OCI-LY1 (cell line): ENCODE measurements at regions not wholly inside any gene's neighbourhood (a gene's known extent, or its start where the extent isn't known, plus 50 kb on each side); places are given as distances from the start of the nearest gene placed in this dataset.

ENCODE experiments used
- H2AFZ ChIP-seq: fragments of 200-600 bp; sonication (generic), shearing (Covaris generic); 2 replicates; pipeline ENCODE4 v1.6.0; 2014; ENCODE audit warnings: antibody characterized with exemption, mild to moderate bottlenecking, low read length
- H3F3A ChIP-seq: fragments of 200-600 bp; sonication (generic), shearing (Covaris generic); 2 replicates; pipeline ENCODE4 v1.6.0; 2014; ENCODE audit warnings: mild to moderate bottlenecking, antibody characterized with exemption, low read length, moderate library complexity; ENCODE audit not compliant: insufficient read depth
- H3K27ac ChIP-seq: fragments of 200-600 bp; sonication (generic); 2 replicates; pipeline ENCODE4 v1.5.1; 2014; ENCODE audit warnings: low read length, mixed run types, mild to moderate bottlenecking, low read depth; ENCODE audit not compliant: poor library complexity, severe bottlenecking
- H3K27me3 ChIP-seq: fragments of 200-600 bp; sonication (generic); 2 replicates; pipeline ENCODE4 v1.6.0; 2014; ENCODE audit warnings: antibody characterized with exemption, mild to moderate bottlenecking, low read length, moderate library complexity; ENCODE audit not compliant: insufficient read depth
- H3K36me3 ChIP-seq: fragments of 200-600 bp; sonication (generic); 2 replicates; pipeline ENCODE4 v1.6.1; 2014; ENCODE audit warnings: mild to moderate bottlenecking, antibody characterized with exemption, low read length, moderate library complexity, mixed read lengths; ENCODE audit not compliant: insufficient read depth
- H3K4me1 ChIP-seq: fragments of 200-600 bp; sonication (generic); 2 replicates; pipeline ENCODE4 v1.5.1; 2014; ENCODE audit warnings: mild to moderate bottlenecking, low read length, moderate library complexity; ENCODE audit not compliant: insufficient read depth, severe bottlenecking
- H3K4me2 ChIP-seq: fragments of 200-600 bp; sonication (generic), shearing (Covaris generic); 2 replicates; pipeline ENCODE4 v1.6.1; 2014; ENCODE audit warnings: low read length
- H3K4me3 ChIP-seq: fragments of 200-600 bp; sonication (generic); 2 replicates; pipeline ENCODE4 v1.5.1; 2014; ENCODE audit warnings: low read length, low read depth, mild to moderate bottlenecking, mixed read lengths; ENCODE audit not compliant: poor library complexity, severe bottlenecking
- H3K79me2 ChIP-seq: fragments of 200-600 bp; shearing (Covaris generic); 2 replicates; pipeline ENCODE4 v1.6.1; 2016; ENCODE audit warnings: mixed run types, low read length, mixed read lengths; ENCODE audit not compliant: insufficient read depth
- H3K9ac ChIP-seq: fragments of 200-600 bp; sonication (generic), shearing (Covaris generic); 2 replicates; pipeline ENCODE4 v1.6.1; 2014; ENCODE audit warnings: mild to moderate bottlenecking, low read length, mixed read lengths
- H3K9me2 ChIP-seq: fragments of 200-600 bp; sonication (generic), shearing (Covaris generic); 2 replicates; pipeline ENCODE4 v1.6.1; 2014; ENCODE audit warnings: low read depth, mild to moderate bottlenecking, low read length, mixed read lengths
- H3K9me3 ChIP-seq: fragments of 200-600 bp; shearing (Covaris generic); 2 replicates; pipeline ENCODE4 v1.6.1; 2014; ENCODE audit warnings: low read length, mixed read lengths
- H4K20me1 ChIP-seq: fragments of 200-600 bp; sonication (generic), shearing (Covaris generic); 2 replicates; pipeline ENCODE4 v1.6.0; 2016; ENCODE audit warnings: mild to moderate bottlenecking, low read length; ENCODE audit not compliant: insufficient read depth
- CTCF ChIP-seq: fragments of 200-600 bp; sonication (generic), shearing (Covaris generic); IDR thresholded peaks from 2 replicates; pipeline ENCODE4 v1.5.1; 2017; ENCODE audit warnings: mild to moderate bottlenecking, antibody characterized with exemption, low read length, moderate library complexity, mixed read lengths
- EZH2 ChIP-seq: fragments of 200-600 bp; sonication (generic), shearing (Covaris generic); IDR thresholded peaks from 2 replicates; pipeline ENCODE4 v1.8.0; 2017; ENCODE audit warnings: borderline replicate concordance, mixed run types, mild to moderate bottlenecking, antibody characterized with exemption, low read length, moderate library complexity, mixed read lengths

- H4K20me1 ChIP-seq, result no peaks in the 10 kb centered on the region
- no peak overlapping the region for H3K4me2 ChIP-seq
- TF ChIP-seq CTCF (no peak), EZH2 (no peak)
- no peaks in the 10 kb centered on the region for H3K27me3 ChIP-seq
- no peak overlapping the region for H2AFZ ChIP-seq
- H3K79me2 ChIP-seq, result no peaks in the 10 kb centered on the region
- no peaks in the 10 kb centered on the region for H3K36me3 ChIP-seq
- no peaks in the 10 kb centered on the region for H3K9me3 ChIP-seq
- no peaks in the 10 kb centered on the region for H3K9me2 ChIP-seq
- H3K9ac ChIP-seq, result no peak overlapping the region
- no peaks in the 10 kb centered on the region for H3K4me1 ChIP-seq
- H3K27ac ChIP-seq, result no peak overlapping the region
- H3K4me3 ChIP-seq, result no peak overlapping the region
- no peaks in the 10 kb centered on the region for H3F3A ChIP-seq
Observed at GRCh38 chr2:173584000-173584399, 229.3 kb downstream of the CDCA7 start.

- no peaks in the 10 kb centered on the region for H3F3A ChIP-seq
- no peaks in the 10 kb centered on the region for H3K4me1 ChIP-seq
- H3K27me3 ChIP-seq, result no peaks in the 10 kb centered on the region
- H3K9me2 ChIP-seq, result no peaks in the 10 kb centered on the region
- H3K9ac ChIP-seq, result no peak overlapping the region
- TF ChIP-seq EZH2, result no peak
- TF ChIP-seq CTCF, result no peak
- H3K9me3 ChIP-seq, result no peaks in the 10 kb centered on the region
- no peaks in the 10 kb centered on the region for H3K79me2 ChIP-seq
- no peak overlapping the region for H3K4me2 ChIP-seq
- H3K4me3 ChIP-seq, result no peak overlapping the region
- H4K20me1 ChIP-seq, result no peaks in the 10 kb centered on the region
- H3K36me3 ChIP-seq, result no peaks in the 10 kb centered on the region
- no peak overlapping the region for H3K27ac ChIP-seq
- no peak overlapping the region for H2AFZ ChIP-seq
Observed at GRCh38 chr2:173584676-173585458, 230.2 kb downstream of the CDCA7 start.

GRCh38 chr2:173588931-173589369, 234.3 kb downstream of the CDCA7 start:
- no peaks in the 10 kb centered on the region for H3K9me2 ChIP-seq
- no peak overlapping the region for H3K4me3 ChIP-seq
- H3K4me1 ChIP-seq, result no peaks in the 10 kb centered on the region
- H4K20me1 ChIP-seq, result no peaks in the 10 kb centered on the region
- H3K27me3 ChIP-seq, result no peaks in the 10 kb centered on the region
- TF ChIP-seq EZH2 (no peak), CTCF (no peak)
- H3K9me3 ChIP-seq, result no peaks in the 10 kb centered on the region
- no peak overlapping the region for H3K4me2 ChIP-seq
- H2AFZ ChIP-seq, result no peak overlapping the region
- no peaks in the 10 kb centered on the region for H3F3A ChIP-seq
- H3K79me2 ChIP-seq, result no peaks in the 10 kb centered on the region
- no peaks in the 10 kb centered on the region; the same call in 1 of the 2 replicates for H3K36me3 ChIP-seq
- no peak overlapping the region for H3K27ac ChIP-seq
- H3K9ac ChIP-seq, result no peak overlapping the region
